Nucleus accumbens (tissue), 56 donors: ENCODE measurements at regions not wholly inside any gene's neighbourhood (a gene's known extent, or its start where the extent isn't known, plus 50 kb on each side); places are given as distances from the start of the nearest gene placed in this dataset.
"Not testable (repeated sequence)": the region's sequence is repeated elsewhere in the genome, so short reads cannot be mapped to it uniquely, and the experiment has no call there.

Source experiments
- DNase-seq, 56 donors: peaks; one replicate each; lab custom pipeline; 2025; lab: John Stamatoyannopoulos, UW

DNA sequence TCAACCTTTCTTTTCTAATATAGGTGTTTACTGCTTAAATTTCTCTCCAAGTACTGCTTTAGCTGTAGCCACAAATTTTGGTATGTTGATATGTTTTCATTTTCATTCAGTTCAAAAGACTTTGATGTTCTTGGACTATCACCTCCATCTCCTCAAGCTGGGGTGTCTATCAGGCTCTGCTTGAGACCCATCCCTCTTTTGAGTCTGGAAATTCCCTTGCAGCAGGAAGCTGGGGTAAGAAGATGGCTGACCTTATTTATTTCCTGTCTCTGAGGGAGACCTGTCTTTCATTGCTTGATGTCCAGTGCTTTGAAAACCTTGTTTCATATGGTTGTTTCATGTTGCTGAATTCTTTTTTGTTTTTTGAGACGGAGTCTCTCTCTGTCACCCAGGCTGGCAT, 60.5 kb upstream of the ADPGK start:
- no peak for DNase-seq

DNA sequence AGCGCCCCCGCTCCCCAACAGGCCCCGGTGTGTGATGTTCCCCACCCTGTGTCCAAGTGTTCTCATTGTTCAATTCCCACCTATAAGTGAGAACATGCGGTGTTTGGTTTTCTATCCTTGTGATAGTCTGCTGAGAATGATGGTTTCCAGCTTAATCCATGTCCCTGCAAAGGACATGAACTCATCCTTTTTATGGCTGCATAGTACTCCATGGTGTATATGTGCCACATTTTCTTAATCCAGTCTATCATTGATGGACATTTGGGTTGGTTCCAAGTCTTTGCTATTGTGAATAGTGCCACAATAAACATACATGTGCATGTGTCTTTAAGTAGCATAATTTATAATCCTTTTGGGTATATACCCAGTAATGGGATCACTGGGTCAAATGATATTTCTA, 59.8 kb upstream of the ADPGK start:
- not testable (repeated sequence) for DNase-seq

DNA sequence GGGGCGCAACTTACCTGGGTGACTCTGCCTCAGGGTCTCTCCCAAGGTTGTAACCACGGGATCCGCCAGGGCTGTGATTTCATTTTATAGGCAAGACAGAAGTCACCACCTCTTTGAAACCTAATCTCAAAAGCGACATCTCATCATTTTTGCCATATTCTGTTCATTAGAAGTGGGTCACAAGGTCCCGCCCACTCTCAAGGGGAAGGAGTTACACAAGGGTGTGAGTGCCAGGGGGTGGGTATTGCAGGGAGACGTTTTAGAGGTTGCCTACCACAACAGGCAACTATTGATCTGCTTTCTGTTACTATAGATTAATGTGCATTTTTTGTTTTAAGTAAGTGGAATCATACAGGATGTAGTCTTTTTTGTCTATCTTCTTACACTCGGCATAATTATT, 56.6 kb upstream of the ADPGK start:
- DNase-seq = no peak

DNA sequence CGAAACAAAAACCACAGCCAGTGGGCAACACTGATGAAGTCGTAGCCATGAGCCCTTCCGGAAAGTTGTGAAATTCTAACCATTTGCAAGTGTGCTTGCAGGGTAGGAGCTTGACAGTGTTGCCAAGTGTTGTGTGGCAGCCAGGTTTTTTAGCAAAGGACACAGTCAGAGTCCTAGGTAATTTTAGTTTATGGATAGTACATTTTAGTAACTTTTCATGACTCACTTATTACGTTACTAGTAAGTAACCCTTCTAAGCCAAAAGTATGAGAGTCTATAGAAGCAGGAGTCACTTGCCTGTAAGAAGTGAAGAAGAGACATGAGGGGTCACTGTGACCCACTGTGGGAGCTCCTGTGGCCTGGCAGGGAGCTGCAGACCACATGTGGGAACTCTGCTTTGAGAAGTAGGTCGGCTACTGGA, 54.8 kb upstream of the ADPGK start:
- DNase-seq = peak in 3 of 56 donors; percentile 5 to 10 (median 7)

DNA sequence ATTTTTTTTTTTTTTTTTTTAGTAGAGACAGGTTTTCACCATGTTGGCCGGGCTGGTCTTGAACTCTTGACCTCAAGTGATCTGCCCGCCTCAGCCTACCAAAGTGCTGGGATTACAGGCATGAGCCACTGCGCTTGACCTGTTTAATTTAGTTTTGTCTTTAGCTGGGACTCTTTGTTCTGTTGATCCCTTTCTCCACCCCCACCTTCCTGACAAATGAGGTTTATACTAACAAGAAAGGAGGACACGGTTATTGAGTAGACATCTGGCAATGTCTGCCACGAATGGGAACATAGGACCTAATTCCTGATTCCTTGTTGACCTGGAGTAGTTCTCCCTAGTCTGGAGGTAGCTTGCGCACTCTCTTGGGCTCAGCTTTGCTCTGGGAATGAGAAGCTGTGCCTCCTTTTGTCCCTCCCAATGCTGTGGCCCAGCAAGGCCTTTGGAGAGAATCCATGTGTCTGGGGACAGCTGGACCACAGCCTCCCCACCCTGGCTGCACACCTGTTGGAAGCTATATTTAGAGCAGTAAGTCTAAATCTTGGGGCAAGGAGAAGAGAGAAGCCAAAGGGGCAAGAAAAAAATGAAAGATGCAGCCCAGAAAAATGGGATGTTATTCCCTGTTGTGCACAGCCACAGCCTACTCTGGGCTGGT, 53.2 kb upstream of the ADPGK start:
- DNase-seq = no peak

DNA sequence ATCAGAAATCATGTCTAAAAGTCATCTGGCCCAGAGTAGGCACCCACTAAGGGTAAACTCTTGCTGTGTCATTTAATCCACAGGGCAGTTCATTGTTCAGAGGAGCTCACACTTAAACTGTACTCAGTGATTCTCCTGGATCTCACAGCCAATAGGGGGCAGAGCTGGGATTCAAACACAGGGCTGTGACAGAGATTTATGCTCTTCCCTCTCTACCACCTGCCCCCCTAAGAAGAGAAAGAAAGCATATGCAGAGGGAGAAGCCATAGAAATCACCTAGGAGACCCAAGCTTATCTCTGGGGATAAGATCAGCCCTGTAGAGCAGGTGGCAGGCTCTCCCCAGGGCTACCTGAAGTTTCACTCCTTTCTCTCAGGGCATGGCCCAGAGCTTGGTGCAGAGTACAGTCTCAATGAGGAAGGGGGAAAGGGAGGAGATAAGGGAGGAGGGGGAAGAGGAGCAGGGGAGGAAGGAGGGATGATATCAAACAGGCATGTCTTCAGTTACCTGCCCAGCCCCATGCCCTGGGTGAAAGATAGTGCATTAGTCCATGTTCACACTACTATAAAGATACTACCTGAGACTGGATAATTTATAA, 51.8 kb upstream of the ADPGK start:
- DNase-seq = peak in 3 of 56 donors; percentile 1 to 20 (median 9)

DNA sequence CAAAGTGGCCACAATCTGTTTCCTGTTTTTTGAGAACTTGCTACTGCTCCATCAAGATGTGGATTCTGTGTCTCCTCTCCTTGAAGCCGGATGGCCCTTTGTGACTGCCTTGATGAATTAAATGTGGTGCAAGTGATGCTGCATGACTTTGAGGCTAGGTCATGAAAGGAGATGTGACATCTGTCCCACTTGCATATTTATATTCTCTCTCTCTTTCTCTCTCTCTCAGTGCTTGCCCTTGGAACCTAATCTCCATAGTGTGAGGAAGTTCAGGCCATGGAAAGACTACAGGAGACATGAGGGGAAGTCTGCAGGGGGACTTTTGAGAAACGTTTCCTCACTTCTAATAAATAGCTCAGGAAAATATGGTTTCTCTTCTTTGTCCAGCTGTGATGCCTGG, 50.0 kb upstream of the ADPGK start:
- no peak for DNase-seq
